ENCODE measurements at regions not wholly inside any gene's neighbourhood (a gene's known extent, or its start where the extent isn't known, plus 50 kb on each side); places are given as distances from the start of the nearest gene placed in this dataset.
A peak's percentile ranks its signal among the peaks of the same experiment; 100 is the strongest.

GRCh38 chr3:72306800-72307341 lies 521.9 kb upstream of the PROK2 start:
- no peak overlapping the region for H3K4ac ChIP-seq (replicated peaks; ENCODE audit: insufficient read length, low read depth, low read length)
- no peak overlapping the region for H2BK12ac ChIP-seq (ENCODE audit: low read depth, low read length)
- no peak overlapping the region for H2AK5ac ChIP-seq (ENCODE audit: low read depth, low read length)
- no peaks in the 10 kb centered on the region for H3K9me3 ChIP-seq (ENCODE audit: insufficient read depth in 2 of 2, low read depth in 1 of 2, low read length in 1 of 2)
- H3K36me3 ChIP-seq (ENCODE audit: control insufficient read depth in 2 of 4, insufficient read depth in 4 of 4, low read length in 3 of 4): no peaks in the 10 kb centered on the region
- no peak overlapping the region for H3K27ac ChIP-seq (ENCODE audit: low read depth, low read length)
- no peak overlapping the region for H3K4me2 ChIP-seq (ENCODE audit: insufficient read depth in 1 of 2, low read depth in 2 of 2, low read length in 2 of 2)
- no peak overlapping the region for H4K5ac ChIP-seq (ENCODE audit: insufficient read length, low read depth, low read length)
- TF ChIP-seq SAP30 (IDR thresholded peaks at IDR 0.05; ENCODE audit: insufficient read depth, insufficient replicate concordance, low read length) (no peak), RAD21 (IDR thresholded peaks at IDR 0.05 in 1 of 2, conservative IDR thresholded peaks at IDR 0.05 in 1 of 2; ENCODE audit: low read depth in 2 of 2, low read length in 2 of 2) (peak; percentile 24 to 49; a peak in 3 of 4 replicates), TAF7 (optimal IDR thresholded peaks at IDR 0.05; ENCODE audit: borderline replicate concordance, low read depth, low read length) (no peak), CTCF (IDR thresholded peaks at IDR 0.05; ENCODE audit: control extremely low read depth in 1 of 3, insufficient read depth in 1 of 3, low read depth in 1 of 3, low read length in 3 of 3) (peak in 2 of 3 experiments; percentile 34 to 49; a peak in 2 of 4 replicates), KDM1A (IDR thresholded peaks at IDR 0.05; ENCODE audit: borderline replicate concordance, low read length) (0 out of 2 replicates have a peak, but pooled peaks have one; percentile 11), CREB1 (IDR thresholded peaks at IDR 0.05) (peak; percentile 61; the same call in 1 of the 2 replicates), NANOG (IDR thresholded peaks at IDR 0.05; ENCODE audit: insufficient read depth, low read depth, low read length, poor library complexity, severe bottlenecking) (peak; percentile 16)
- no peak overlapping the region for H4K8ac ChIP-seq (ENCODE audit: extremely low read depth, insufficient read depth, low read length)
- no peak overlapping the region for H3K9ac ChIP-seq (replicated peaks in 1 of 4; ENCODE audit: extremely low read depth in 1 of 4, low read depth in 3 of 4, low read length in 3 of 4)
- no peak overlapping the region for H3K18ac ChIP-seq (ENCODE audit: extremely low read depth, low read length)
- H3K4me1 ChIP-seq (replicated peaks in 1 of 4; ENCODE audit: control insufficient read depth in 3 of 4, insufficient read depth in 4 of 4, low read length in 3 of 4): peaks cover 0 to 6% (median 6%) of the 10 kb centered on the region in 4 experiments; a peak in 6 of 7 replicates
- no peak overlapping the region for H4K91ac ChIP-seq (replicated peaks; ENCODE audit: insufficient read length, low read length)
- H3K4me3 ChIP-seq (ENCODE audit: extremely low read depth in 1 of 4, insufficient read depth in 2 of 4, low read depth in 3 of 4, low read length in 4 of 4): no peak overlapping the region
- H3K56ac ChIP-seq (replicated peaks; ENCODE audit: insufficient read length, low read depth, low read length): no peak overlapping the region
- no peak for FAIRE-seq
- no peaks in the 10 kb centered on the region for H3K23me2 ChIP-seq (ENCODE audit: low read depth, low read length)
- ChIA-PET POLR2A (ENCODE audit: partially characterized antibody) (no interaction called here), CTCF (ENCODE audit: partially characterized antibody) (interaction anchor here (0.8 to 2.2 kb wide), 10 partner anchors 12 to 350 kb away, joined by 3 to 9 read pairs (median 3); no protein-coding TSS in a partner anchor)
- H4K20me1 ChIP-seq (replicated peaks in 1 of 2; ENCODE audit: control insufficient read depth in 1 of 2, insufficient read depth in 2 of 2, low read length in 2 of 2): no peaks in the 10 kb centered on the region
- H2BK120ac ChIP-seq (replicated peaks; ENCODE audit: low read depth, low read length): no peak overlapping the region
- no peak overlapping the region for H2BK15ac ChIP-seq (ENCODE audit: low read length)
- no peaks in the 10 kb centered on the region for H3K79me1 ChIP-seq (ENCODE audit: low read depth, low read length)
- H2BK20ac ChIP-seq (ENCODE audit: low read length): no peak overlapping the region
- WGBS, 2 experiments (ENCODE audit: extremely low coverage in 1 of 2, insufficient coverage in 1 of 2, insufficient read length in 1 of 2, insufficient replicate concordance in 2 of 2, low coverage in 1 of 2, low lambda C conversion rate in 2 of 2, missing lambda C conversion rate in 1 of 2): 67% methylated on average over 9 of the region's 9 CpGs; no CpG with 5 or more reads in 1 of the 2 experiments
- DNase-seq (ENCODE audit: low read depth in 1 of 2, low spot score in 2 of 2): peak in 1 of 2 experiments; percentile 10
- H3K14ac ChIP-seq (ENCODE audit: insufficient read length): no peak overlapping the region
- H3K27me3 ChIP-seq (replicated peaks in 1 of 4; ENCODE audit: control insufficient read depth in 3 of 4, extremely low read depth in 1 of 4, insufficient read depth in 3 of 4, low read length in 3 of 4): no peaks in the 10 kb centered on the region; a peak in 2 of 7 replicates
- H3K79me2 ChIP-seq (ENCODE audit: control insufficient read depth in 1 of 2, insufficient read depth in 2 of 2, low read length in 2 of 2): no peaks in the 10 kb centered on the region
- no peak overlapping the region for H2BK5ac ChIP-seq (ENCODE audit: low read depth, low read length)
- no peak overlapping the region for H2AFZ ChIP-seq (ENCODE audit: low read length)
- no peak overlapping the region for H3K23ac ChIP-seq (ENCODE audit: insufficient read length)

Measured in H1 (cell line).